Panc1 (cell line): ENCODE measurements at regions not wholly inside any gene's neighbourhood (a gene's known extent, or its start where the extent isn't known, plus 50 kb on each side); places are given as distances from the start of the nearest gene placed in this dataset.

ENCODE experiments used
- POLR2AphosphoS5 ChIP-seq: IDR thresholded peaks from 2 replicates; pipeline ENCODE4 v1.6.1; 2012; ENCODE audit warnings: mild to moderate bottlenecking, low read depth, low read length, moderate library complexity
- TF ChIP-seq, protein P1 (sequence below): fragments of 450-650 bp; IDR thresholded peaks from 2 replicates; pipeline ENCODE4 v1.5.1; 2017; ENCODE audit warnings: mild to moderate bottlenecking

DNA sequence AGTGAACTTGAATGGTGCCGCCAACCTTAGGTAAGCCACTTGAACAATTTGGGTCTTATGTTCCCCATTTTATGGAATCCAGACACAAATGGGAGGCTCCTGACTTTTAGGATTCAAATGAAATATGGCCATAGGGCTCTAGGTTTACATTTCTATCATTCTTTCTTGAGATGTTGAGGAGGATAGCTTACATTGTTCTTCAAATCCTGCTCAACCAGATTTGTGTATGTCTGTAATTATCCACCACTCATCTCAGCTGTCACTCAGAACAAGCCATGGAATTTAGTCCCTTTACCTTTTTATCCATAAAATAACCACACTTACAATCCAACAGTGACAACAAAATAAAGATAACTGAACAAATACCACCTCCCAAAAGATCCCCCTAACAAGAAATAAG, 682.9 kb upstream of the PTBP2 start:
- TF ChIP-seq, protein P1, sequence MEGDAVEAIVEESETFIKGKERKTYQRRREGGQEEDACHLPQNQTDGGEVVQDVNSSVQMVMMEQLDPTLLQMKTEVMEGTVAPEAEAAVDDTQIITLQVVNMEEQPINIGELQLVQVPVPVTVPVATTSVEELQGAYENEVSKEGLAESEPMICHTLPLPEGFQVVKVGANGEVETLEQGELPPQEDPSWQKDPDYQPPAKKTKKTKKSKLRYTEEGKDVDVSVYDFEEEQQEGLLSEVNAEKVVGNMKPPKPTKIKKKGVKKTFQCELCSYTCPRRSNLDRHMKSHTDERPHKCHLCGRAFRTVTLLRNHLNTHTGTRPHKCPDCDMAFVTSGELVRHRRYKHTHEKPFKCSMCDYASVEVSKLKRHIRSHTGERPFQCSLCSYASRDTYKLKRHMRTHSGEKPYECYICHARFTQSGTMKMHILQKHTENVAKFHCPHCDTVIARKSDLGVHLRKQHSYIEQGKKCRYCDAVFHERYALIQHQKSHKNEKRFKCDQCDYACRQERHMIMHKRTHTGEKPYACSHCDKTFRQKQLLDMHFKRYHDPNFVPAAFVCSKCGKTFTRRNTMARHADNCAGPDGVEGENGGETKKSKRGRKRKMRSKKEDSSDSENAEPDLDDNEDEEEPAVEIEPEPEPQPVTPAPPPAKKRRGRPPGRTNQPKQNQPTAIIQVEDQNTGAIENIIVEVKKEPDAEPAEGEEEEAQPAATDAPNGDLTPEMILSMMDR, result no peak
- no peak for TF ChIP-seq POLR2AphosphoS5
